NCI-H82 (cell line): ENCODE measurements at regions not wholly inside any gene's neighbourhood (a gene's known extent, or its start where the extent isn't known, plus 50 kb on each side); places are given as distances from the start of the nearest gene placed in this dataset.

Experiments
- DNase-seq: peaks from one replicate; lab custom pipeline; 2025; lab: John Stamatoyannopoulos, UW

GRCh38 chr21:27306791-27307775 is 340.2 kb upstream of the ADAMTS5 start:
- no peak for DNase-seq

GRCh38 chr21:27306206-27306605 is 339.3 kb upstream of the ADAMTS5 start:
- no peak for DNase-seq

- no peak for DNase-seq
Observed at GRCh38 chr21:27301220-27301619, 334.3 kb upstream of the ADAMTS5 start.

GRCh38 chr21:27300770-27301169 is 333.9 kb upstream of the ADAMTS5 start:
- no peak for DNase-seq

GRCh38 chr21:27298465-27298864 is 331.6 kb upstream of the ADAMTS5 start:
- no peak for DNase-seq

- DNase-seq: no peak
Observed at GRCh38 chr21:27293239-27293638, 326.4 kb upstream of the ADAMTS5 start.

GRCh38 chr21:27292783-27293182 is 325.9 kb upstream of the ADAMTS5 start:
- DNase-seq: no peak

- DNase-seq: no peak
Observed at GRCh38 chr21:27292229-27292628, 325.3 kb upstream of the ADAMTS5 start.

- DNase-seq: no peak
Observed at GRCh38 chr21:27291006-27291405, 324.1 kb upstream of the ADAMTS5 start.

GRCh38 chr21:27290028-27290427 is 323.1 kb upstream of the ADAMTS5 start:
- no peak for DNase-seq

GRCh38 chr21:27286760-27287159 is 319.9 kb upstream of the ADAMTS5 start:
- DNase-seq: no peak

- DNase-seq: no peak
Observed at GRCh38 chr21:27277110-27277509, 310.2 kb upstream of the ADAMTS5 start.

- DNase-seq: no peak
Observed at GRCh38 chr21:27275294-27275927, 308.5 kb upstream of the ADAMTS5 start.

- no peak for DNase-seq
Observed at GRCh38 chr21:27269644-27270043, 302.8 kb upstream of the ADAMTS5 start.

- DNase-seq: no peak
Observed at GRCh38 chr21:27268290-27268689, 301.4 kb upstream of the ADAMTS5 start.

GRCh38 chr21:27265949-27266348 is 299.1 kb upstream of the ADAMTS5 start:
- DNase-seq: no peak

- DNase-seq: no peak
Observed at GRCh38 chr21:27265492-27265891, 298.6 kb upstream of the ADAMTS5 start.

- no peak for DNase-seq
Observed at GRCh38 chr21:27261676-27262075, 294.8 kb upstream of the ADAMTS5 start.

GRCh38 chr21:27260728-27261127 is 293.8 kb upstream of the ADAMTS5 start:
- no peak for DNase-seq

- no peak for DNase-seq
Observed at GRCh38 chr21:27258742-27259448, 292.0 kb upstream of the ADAMTS5 start.

GRCh38 chr21:27257908-27258556 is 291.1 kb upstream of the ADAMTS5 start:
- DNase-seq: no peak

- no peak for DNase-seq
Observed at GRCh38 chr21:27257226-27257625, 290.3 kb upstream of the ADAMTS5 start.
